Trophoblast cell (in vitro differentiated cells and primary cell): ENCODE measurements at regions not wholly inside any gene's neighbourhood (a gene's known extent, or its start where the extent isn't known, plus 50 kb on each side); places are given as distances from the start of the nearest gene placed in this dataset.

Experiments
- DNase-seq, 2 donors: peaks; one replicate each; pipeline ENCODE4 v3.0.0-alpha.2; 2016
- H2AFZ ChIP-seq: 2 replicates; pipeline ENCODE4 v1.6.1; 2013; ENCODE audit warnings: low read length, moderate library complexity, mild to moderate bottlenecking; ENCODE audit not compliant: insufficient read depth, poor library complexity
- H2AK5ac ChIP-seq: 2 replicates; pipeline ENCODE4 v1.6.1; 2013; ENCODE audit warnings: mild to moderate bottlenecking, low read length
- H2BK120ac ChIP-seq: 2 replicates; pipeline ENCODE4 v1.6.1; 2013; ENCODE audit warnings: low read length, mild to moderate bottlenecking, moderate library complexity; ENCODE audit not compliant: insufficient read depth, poor library complexity
- H2BK12ac ChIP-seq: 2 replicates; pipeline ENCODE4 v1.6.1; 2013; ENCODE audit warnings: mild to moderate bottlenecking, low read length, moderate library complexity
- H2BK5ac ChIP-seq: 2 replicates; pipeline ENCODE4 v1.6.1; 2013; ENCODE audit warnings: low read length, low read depth, moderate library complexity, mild to moderate bottlenecking; ENCODE audit not compliant: poor library complexity
- H3K14ac ChIP-seq: 2 replicates; pipeline ENCODE4 v1.6.1; 2013; ENCODE audit warnings: mild to moderate bottlenecking, low read length
- H3K18ac ChIP-seq: 2 replicates; pipeline ENCODE4 v1.6.1; 2013; ENCODE audit warnings: mild to moderate bottlenecking, low read length
- H3K23ac ChIP-seq: 2 replicates; pipeline ENCODE4 v1.6.1; 2013; ENCODE audit warnings: low read length
- H3K27ac ChIP-seq: 2 replicates; pipeline ENCODE4 v1.5.1; 2013; ENCODE audit warnings: low read depth, mild to moderate bottlenecking, inconsistent platforms, low read length, moderate library complexity
- H3K27me3 ChIP-seq: 2 replicates; pipeline ENCODE4 v1.6.1; 2013; ENCODE audit warnings: inconsistent platforms, mild to moderate bottlenecking, low read length, moderate library complexity; ENCODE audit not compliant: insufficient read depth
- H3K36me3 ChIP-seq, 2 experiments: 1 replicate in 1 of 2; 2 replicates in 1 of 2; pipeline ENCODE4 v1.6.1; 2013; ENCODE audit warnings: low read length in 2 of 2, mild to moderate bottlenecking in 2 of 2, moderate library complexity in 1 of 2; ENCODE audit not compliant: insufficient read depth in 2 of 2, control insufficient read depth in 1 of 2
- H3K4ac ChIP-seq: 2 replicates; pipeline ENCODE4 v1.6.1; 2013; ENCODE audit warnings: low read depth, mild to moderate bottlenecking, low read length, moderate library complexity
- H3K4me1 ChIP-seq, 2 experiments: 1 replicate in 1 of 2; 2 replicates in 1 of 2; pipeline ENCODE4 v1.6.1; 2013; ENCODE audit warnings: low read length in 2 of 2, mild to moderate bottlenecking in 2 of 2, moderate library complexity in 1 of 2; ENCODE audit not compliant: insufficient read depth in 2 of 2, control insufficient read depth in 1 of 2
- H3K4me2 ChIP-seq: 2 replicates; pipeline ENCODE4 v1.6.1; 2013; ENCODE audit warnings: inconsistent platforms, mild to moderate bottlenecking, low read length, moderate library complexity
- H3K4me3 ChIP-seq: 2 replicates; pipeline ENCODE4 v1.5.1; 2013; ENCODE audit warnings: mild to moderate bottlenecking, low read depth, low read length, inconsistent platforms
- H3K79me1 ChIP-seq: one replicate; pipeline ENCODE4 v1.6.1; 2013; ENCODE audit warnings: low read length
- H3K79me2 ChIP-seq: 2 replicates; pipeline ENCODE4 v1.6.1; 2013; ENCODE audit warnings: low read length, mild to moderate bottlenecking; ENCODE audit not compliant: control insufficient read depth, insufficient read depth, poor library complexity
- H3K9ac ChIP-seq: 2 replicates; pipeline ENCODE4 v1.6.1; 2013; ENCODE audit warnings: mild to moderate bottlenecking, low read length
- H3K9me3 ChIP-seq: 2 replicates; pipeline ENCODE4 v1.6.1; 2013; ENCODE audit warnings: low read depth, mild to moderate bottlenecking, control low read depth, inconsistent platforms, low read length; ENCODE audit not compliant: insufficient read depth
- H4K12ac ChIP-seq: 2 replicates; pipeline ENCODE4 v1.6.1; 2013; ENCODE audit warnings: low read depth, mild to moderate bottlenecking, low read length, moderate library complexity
- H4K8ac ChIP-seq: 2 replicates; pipeline ENCODE4 v1.6.1; 2013; ENCODE audit warnings: low read depth, mild to moderate bottlenecking, low read length, moderate library complexity
- H4K91ac ChIP-seq: one replicate; pipeline ENCODE4 v1.6.1; 2013; ENCODE audit warnings: low read depth, mild to moderate bottlenecking, low read length, moderate library complexity
- WGBS: extraction: QIAGEN DNeasy Blood & Tissue Kit; methylation state at CpG from one replicate; pipeline ENCODE4 v1.1.7; 2013; ENCODE audit warnings: missing lambda C conversion rate; ENCODE audit not compliant: insufficient read length, insufficient coverage; ENCODE audit errors: extremely low coverage; 5-methylcytosine and 5-hydroxymethylcytosine counted together

DNA sequence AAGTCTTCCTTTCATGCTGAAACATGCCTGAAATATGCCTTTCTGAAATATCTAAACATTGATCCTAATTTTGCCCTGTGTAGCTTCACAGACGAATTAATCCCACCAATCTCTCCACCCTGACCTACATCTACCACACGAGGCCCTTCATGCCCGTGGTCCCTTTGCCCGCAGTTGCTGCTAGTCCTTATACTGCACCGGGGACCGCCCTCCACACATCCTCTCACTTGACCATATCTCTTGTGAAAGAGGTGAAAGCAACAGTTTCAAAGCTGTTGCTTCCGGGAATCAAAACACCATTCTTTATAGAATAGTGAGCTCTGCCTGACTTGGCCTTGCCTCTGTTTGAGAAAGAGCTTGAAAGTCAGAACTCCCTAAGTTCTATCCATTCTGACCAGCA is 499.5 kb downstream of the NTRK3 start:
- H3K27me3 ChIP-seq = no peaks in the 10 kb centered on the region
- no peak overlapping the region for H3K14ac ChIP-seq
- H4K8ac ChIP-seq = no peak overlapping the region
- no peaks in the 10 kb centered on the region for H3K36me3 ChIP-seq
- no peak overlapping the region for H4K91ac ChIP-seq
- no peak overlapping the region for H2BK5ac ChIP-seq
- H3K9ac ChIP-seq = no peak overlapping the region
- DNase-seq = no peak
- H2AK5ac ChIP-seq = no peak overlapping the region
- H3K18ac ChIP-seq = no peak overlapping the region
- H3K27ac ChIP-seq = no peak overlapping the region
- H3K23ac ChIP-seq = no peak overlapping the region
- H3K4ac ChIP-seq = no peak overlapping the region
- no peak overlapping the region for H3K4me2 ChIP-seq
- H4K12ac ChIP-seq = no peak overlapping the region
- no peak overlapping the region for H2AFZ ChIP-seq
- H2BK12ac ChIP-seq = no peak overlapping the region
- H2BK120ac ChIP-seq = no peak overlapping the region
- H3K9me3 ChIP-seq = no peaks in the 10 kb centered on the region
- H3K79me2 ChIP-seq = no peaks in the 10 kb centered on the region
- no CpG with 5 or more reads among the region's 7 CpGs for WGBS
- H3K79me1 ChIP-seq = no peaks in the 10 kb centered on the region
- no peaks in the 10 kb centered on the region for H3K4me1 ChIP-seq
- no peak overlapping the region for H3K4me3 ChIP-seq

DNA sequence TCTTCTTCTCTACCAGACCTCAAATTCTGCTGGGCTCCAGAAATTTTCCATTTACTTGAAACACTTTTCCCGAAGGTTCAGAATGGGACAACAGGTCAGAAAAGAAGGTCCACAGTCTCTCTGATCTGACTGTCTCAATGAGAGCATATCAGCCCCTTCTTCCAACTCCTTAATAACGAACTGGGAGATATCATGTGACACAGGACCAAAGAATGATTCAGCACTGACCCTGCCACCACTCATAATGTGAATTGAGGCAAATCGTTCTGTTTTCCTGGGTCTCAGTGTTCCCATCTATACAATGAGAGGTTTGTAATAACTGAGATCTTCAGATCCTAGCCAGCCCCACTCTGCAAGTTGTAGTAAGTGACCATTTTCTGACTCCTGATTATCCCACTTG is 500.5 kb downstream of the NTRK3 start:
- Histone ChIP-seq H3K23ac (no peak overlapping the region), H2BK12ac (no peak overlapping the region), H3K9me3 (no peaks in the 10 kb centered on the region), H3K14ac (no peak overlapping the region), H3K36me3 (no peaks in the 10 kb centered on the region), H2AK5ac (no peak overlapping the region), H2BK5ac (no peak overlapping the region), H3K27me3 (no peaks in the 10 kb centered on the region), H3K79me1 (no peaks in the 10 kb centered on the region), H3K4me1 (no peaks in the 10 kb centered on the region), H4K8ac (no peak overlapping the region), H3K4me2 (no peak overlapping the region), H2BK120ac (no peak overlapping the region), H3K9ac (no peak overlapping the region), H3K18ac (no peak overlapping the region), H3K27ac (no peak overlapping the region), H3K4me3 (no peak overlapping the region), H3K4ac (no peak overlapping the region), H4K12ac (no peak overlapping the region), H4K91ac (no peak overlapping the region), H2AFZ (no peak overlapping the region), H3K79me2 (no peaks in the 10 kb centered on the region)
- WGBS = no CpG with 5 or more reads among the region's 3 CpGs
- DNase-seq = no peak

DNA sequence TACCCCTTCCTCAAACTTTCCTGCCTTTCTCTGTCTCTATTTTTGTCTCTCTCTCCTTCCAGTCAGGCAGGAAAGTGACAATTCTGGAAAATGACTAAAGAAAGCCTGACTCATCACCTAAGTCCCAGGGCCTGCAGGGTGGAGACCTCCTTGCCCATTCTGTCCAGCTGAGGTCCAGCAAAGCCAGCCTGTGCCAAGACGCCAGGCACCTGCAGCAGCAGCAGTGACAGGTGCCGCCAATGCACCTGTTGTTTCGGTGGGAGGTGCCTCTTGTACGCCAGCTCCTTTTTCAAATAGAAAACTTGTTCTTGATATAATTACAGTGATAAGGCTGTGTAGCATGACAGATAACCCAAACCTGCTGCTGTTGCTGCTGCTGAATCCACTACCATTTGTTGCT is 501.3 kb downstream of the NTRK3 start:
- Histone ChIP-seq H2BK5ac (no peak overlapping the region), H3K18ac (no peak overlapping the region), H2BK12ac (no peak overlapping the region), H3K14ac (no peak overlapping the region), H3K4me2 (no peak overlapping the region), H3K79me1 (no peaks in the 10 kb centered on the region), H2AK5ac (no peak overlapping the region), H3K4ac (no peak overlapping the region), H3K27me3 (no peaks in the 10 kb centered on the region), H3K23ac (no peak overlapping the region), H3K79me2 (no peaks in the 10 kb centered on the region), H3K27ac (no peak overlapping the region), H2BK120ac (no peak overlapping the region), H4K91ac (no peak overlapping the region), H3K4me1 (no peaks in the 10 kb centered on the region), H3K36me3 (no peaks in the 10 kb centered on the region), H3K9me3 (no peaks in the 10 kb centered on the region), H3K9ac (no peak overlapping the region), H4K8ac (no peak overlapping the region), H4K12ac (no peak overlapping the region), H3K4me3 (no peak overlapping the region), H2AFZ (no peak overlapping the region)
- DNase-seq = no peak
- no CpG with 5 or more reads among the region's 4 CpGs for whole genome bisulfite sequencing

DNA sequence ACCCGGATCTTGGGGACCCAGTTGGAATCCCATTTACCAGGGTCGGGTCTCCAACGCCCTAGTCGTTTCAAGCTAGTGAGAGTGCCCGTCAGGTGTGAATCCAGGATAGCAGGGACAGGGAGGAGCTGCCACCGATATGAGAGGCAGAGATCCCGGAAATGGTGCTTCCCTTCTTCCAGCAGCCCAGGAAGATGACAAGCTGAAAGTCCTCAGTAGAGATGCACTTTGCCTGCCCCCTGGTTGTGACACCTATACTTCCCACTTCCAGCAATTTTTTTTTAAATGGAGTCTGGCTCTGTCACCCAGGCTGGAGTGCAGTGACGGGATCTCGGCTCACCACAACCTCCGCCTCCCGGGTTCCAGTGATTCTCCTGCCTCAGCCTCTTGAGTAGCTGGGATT is 503.0 kb downstream of the NTRK3 start:
- no peak overlapping the region for H3K4ac ChIP-seq
- no peaks in the 10 kb centered on the region for H3K9me3 ChIP-seq
- no peak overlapping the region for H3K4me2 ChIP-seq
- H3K36me3 ChIP-seq = no peaks in the 10 kb centered on the region
- no peak overlapping the region for H2AFZ ChIP-seq
- no peaks in the 10 kb centered on the region for H3K27me3 ChIP-seq
- no peak overlapping the region for H3K14ac ChIP-seq
- no peak overlapping the region for H3K4me3 ChIP-seq
- no peak overlapping the region for H2BK12ac ChIP-seq
- H3K79me1 ChIP-seq = no peaks in the 10 kb centered on the region
- H2BK5ac ChIP-seq = no peak overlapping the region
- no peak overlapping the region for H4K91ac ChIP-seq
- H3K4me1 ChIP-seq = no peaks in the 10 kb centered on the region
- no peak overlapping the region for H3K9ac ChIP-seq
- no peaks in the 10 kb centered on the region for H3K79me2 ChIP-seq
- H3K18ac ChIP-seq = no peak overlapping the region
- H2AK5ac ChIP-seq = no peak overlapping the region
- H4K8ac ChIP-seq = no peak overlapping the region
- H3K23ac ChIP-seq = no peak overlapping the region
- no peak overlapping the region for H4K12ac ChIP-seq
- no peak overlapping the region for H3K27ac ChIP-seq
- no peak overlapping the region for H2BK120ac ChIP-seq
- WGBS = no CpG with 5 or more reads among the region's 11 CpGs
- no peak for DNase-seq
